ENCODE measurements at regions not wholly inside any gene's neighbourhood (a gene's known extent, or its start where the extent isn't known, plus 50 kb on each side); places are given as distances from the start of the nearest gene placed in this dataset.

GRCh38 chr11:134890446-134890845 is 478.4 kb upstream of the B3GAT1 start:
- TF ChIP-seq CTCF (IDR thresholded peaks at IDR 0.05; ENCODE audit: low read length) (no peak), EZH2 (IDR thresholded peaks at IDR 0.05; ENCODE audit: borderline replicate concordance, low read length) (no peak)

Data from OCI-LY1 (cell line).